DND-41 (cell line): ENCODE measurements at regions not wholly inside any gene's neighbourhood (a gene's known extent, or its start where the extent isn't known, plus 50 kb on each side); places are given as distances from the start of the nearest gene placed in this dataset.

ENCODE experiments used
- ATAC-seq: fragments of 200-7000 bp; cut with Tn5 transposase; 3 replicates; pipeline ENCODE4 v1.9.1; 2021; ENCODE audit warnings: low read depth; ENCODE audit not compliant: insufficient read depth
- DNase-seq: peaks from one replicate; pipeline ENCODE4 v3.0.0-alpha.2; 2020
- H2AFZ ChIP-seq: 2 replicates; pipeline ENCODE4 v1.6.0; 2012; ENCODE audit warnings: low read depth, low read length
- H3K27ac ChIP-seq: 2 replicates; pipeline ENCODE4 v1.5.1; 2012; ENCODE audit warnings: low read length, inconsistent platforms
- H3K27me3 ChIP-seq: fragments of 200-600 bp; sonication (generic); 2 replicates; pipeline ENCODE4 v1.6.0; 2012; ENCODE audit warnings: low read length, mild to moderate bottlenecking, inconsistent platforms; ENCODE audit not compliant: insufficient read depth, poor library complexity
- H3K36me3 ChIP-seq: 2 replicates; pipeline ENCODE4 v1.5.1; 2012; ENCODE audit warnings: low read length, inconsistent platforms; ENCODE audit not compliant: insufficient read depth
- H3K4me1 ChIP-seq: 2 replicates; pipeline ENCODE4 v1.5.1; 2012; ENCODE audit warnings: mild to moderate bottlenecking, low read length; ENCODE audit not compliant: insufficient read depth
- H3K4me2 ChIP-seq: 2 replicates; pipeline ENCODE4 v1.6.0; 2012; ENCODE audit warnings: mild to moderate bottlenecking, moderate library complexity, low read length, inconsistent platforms; ENCODE audit not compliant: insufficient read depth
- H3K4me3 ChIP-seq, 2 experiments: fragments of 200-600 bp in 1 of 2; shearing (Covaris generic) in 1 of 2; 2 replicates each; pipeline ENCODE4 v1.5.1; 2012 to 2016; ENCODE audit warnings: inconsistent platforms in 2 of 2, low read length in 2 of 2, mild to moderate bottlenecking in 2 of 2, low read depth in 1 of 2, moderate library complexity in 1 of 2
- H3K79me2 ChIP-seq: 2 replicates; pipeline ENCODE4 v1.6.0; 2012; ENCODE audit warnings: low read length, inconsistent platforms; ENCODE audit not compliant: insufficient read depth
- H3K9ac ChIP-seq: 2 replicates; pipeline ENCODE4 v1.6.0; 2012; ENCODE audit warnings: low read depth, mild to moderate bottlenecking, inconsistent platforms, low read length, moderate library complexity
- H3K9me3 ChIP-seq: 2 replicates; pipeline ENCODE4 v1.5.1; 2012; ENCODE audit warnings: low read length, moderate library complexity, mild to moderate bottlenecking, inconsistent platforms; ENCODE audit not compliant: insufficient read depth, severe bottlenecking
- H4K20me1 ChIP-seq: 2 replicates; pipeline ENCODE4 v1.6.0; 2012; ENCODE audit warnings: low read length; ENCODE audit not compliant: insufficient read depth
- EZH2 ChIP-seq: IDR thresholded peaks from 3 replicates; pipeline ENCODE4 v1.6.1; 2012; ENCODE audit warnings: borderline replicate concordance, low read depth, mild to moderate bottlenecking, moderate library complexity, low read length, inconsistent platforms; ENCODE audit not compliant: severe bottlenecking
- TF ChIP-seq, protein P1 (sequence below): IDR thresholded peaks from 2 replicates; pipeline ENCODE4 v1.5.1; 2012; ENCODE audit warnings: borderline replicate concordance, low read length, moderate library complexity, mild to moderate bottlenecking; ENCODE audit not compliant: poor library complexity, severe bottlenecking; ENCODE audit errors: extremely low read depth

DNA sequence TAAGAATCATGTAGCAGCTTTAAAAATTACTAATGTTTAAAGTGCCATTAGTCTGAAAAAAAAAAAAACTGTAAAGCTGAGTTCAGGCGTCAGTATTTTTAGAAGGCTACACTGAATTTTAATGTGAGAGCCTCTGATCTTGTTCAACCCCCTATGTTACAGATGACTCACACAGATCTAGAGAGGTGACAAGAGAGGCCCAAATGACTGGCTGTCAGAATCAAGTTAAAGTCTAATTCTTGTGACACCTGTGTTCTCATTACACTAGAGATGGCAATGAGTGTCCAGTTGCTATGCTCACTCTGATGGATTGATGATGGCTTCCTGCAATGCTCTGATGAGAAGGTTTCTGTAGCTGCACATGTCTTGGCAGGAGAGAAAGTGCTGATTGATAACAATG, 203.5 kb upstream of the OBI1 start:
- Histone ChIP-seq H3K36me3 (no peaks in the 10 kb centered on the region), H2AFZ (no peak overlapping the region), H3K4me2 (no peak overlapping the region), H3K79me2 (no peaks in the 10 kb centered on the region), H3K9ac (no peak overlapping the region), H3K9me3 (no peaks in the 10 kb centered on the region), H3K4me1 (no peaks in the 10 kb centered on the region), H3K4me3 (no peak overlapping the region), H4K20me1 (no peaks in the 10 kb centered on the region), H3K27ac (no peak overlapping the region), H3K27me3 (peaks cover 3% of the 10 kb centered on the region)
- ATAC-seq (no peak), DNase-seq (no peak)
- TF ChIP-seq, protein P1, sequence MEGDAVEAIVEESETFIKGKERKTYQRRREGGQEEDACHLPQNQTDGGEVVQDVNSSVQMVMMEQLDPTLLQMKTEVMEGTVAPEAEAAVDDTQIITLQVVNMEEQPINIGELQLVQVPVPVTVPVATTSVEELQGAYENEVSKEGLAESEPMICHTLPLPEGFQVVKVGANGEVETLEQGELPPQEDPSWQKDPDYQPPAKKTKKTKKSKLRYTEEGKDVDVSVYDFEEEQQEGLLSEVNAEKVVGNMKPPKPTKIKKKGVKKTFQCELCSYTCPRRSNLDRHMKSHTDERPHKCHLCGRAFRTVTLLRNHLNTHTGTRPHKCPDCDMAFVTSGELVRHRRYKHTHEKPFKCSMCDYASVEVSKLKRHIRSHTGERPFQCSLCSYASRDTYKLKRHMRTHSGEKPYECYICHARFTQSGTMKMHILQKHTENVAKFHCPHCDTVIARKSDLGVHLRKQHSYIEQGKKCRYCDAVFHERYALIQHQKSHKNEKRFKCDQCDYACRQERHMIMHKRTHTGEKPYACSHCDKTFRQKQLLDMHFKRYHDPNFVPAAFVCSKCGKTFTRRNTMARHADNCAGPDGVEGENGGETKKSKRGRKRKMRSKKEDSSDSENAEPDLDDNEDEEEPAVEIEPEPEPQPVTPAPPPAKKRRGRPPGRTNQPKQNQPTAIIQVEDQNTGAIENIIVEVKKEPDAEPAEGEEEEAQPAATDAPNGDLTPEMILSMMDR, result no peak
- TF ChIP-seq EZH2, result no peak

DNA sequence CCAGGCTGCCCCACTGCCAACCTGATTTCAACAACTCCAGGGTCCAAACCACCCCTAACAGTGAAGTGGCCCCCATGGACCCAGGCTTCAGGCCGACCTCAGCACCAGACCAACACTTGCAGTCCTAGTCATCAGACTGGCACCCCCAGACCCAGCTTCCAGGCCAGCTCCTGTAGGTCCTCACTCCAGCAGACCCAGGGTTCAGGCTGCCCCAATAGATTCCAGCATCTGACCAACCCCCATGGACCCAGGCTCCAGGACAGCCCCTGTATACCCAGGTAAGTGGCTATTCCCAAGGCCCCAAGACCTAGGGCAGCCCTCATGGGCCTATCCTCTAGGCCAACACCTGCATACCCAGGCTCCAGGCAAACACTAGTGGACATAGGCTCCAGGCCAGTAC, 193.8 kb upstream of the OBI1 start:
- H3K4me3 ChIP-seq, result no peak overlapping the region
- no peaks in the 10 kb centered on the region for H3K36me3 ChIP-seq
- TF ChIP-seq, protein P1, result no peak
- no peak for TF ChIP-seq EZH2
- H3K4me2 ChIP-seq, result no peak overlapping the region
- ATAC-seq (no peak), DNase-seq (no peak)
- no peaks in the 10 kb centered on the region for H3K79me2 ChIP-seq
- no peak overlapping the region for H3K27ac ChIP-seq
- H4K20me1 ChIP-seq, result no peaks in the 10 kb centered on the region
- no peaks in the 10 kb centered on the region for H3K27me3 ChIP-seq
- no peaks in the 10 kb centered on the region for H3K4me1 ChIP-seq
- H2AFZ ChIP-seq, result no peak overlapping the region
- H3K9ac ChIP-seq, result no peak overlapping the region
- no peaks in the 10 kb centered on the region for H3K9me3 ChIP-seq

DNA sequence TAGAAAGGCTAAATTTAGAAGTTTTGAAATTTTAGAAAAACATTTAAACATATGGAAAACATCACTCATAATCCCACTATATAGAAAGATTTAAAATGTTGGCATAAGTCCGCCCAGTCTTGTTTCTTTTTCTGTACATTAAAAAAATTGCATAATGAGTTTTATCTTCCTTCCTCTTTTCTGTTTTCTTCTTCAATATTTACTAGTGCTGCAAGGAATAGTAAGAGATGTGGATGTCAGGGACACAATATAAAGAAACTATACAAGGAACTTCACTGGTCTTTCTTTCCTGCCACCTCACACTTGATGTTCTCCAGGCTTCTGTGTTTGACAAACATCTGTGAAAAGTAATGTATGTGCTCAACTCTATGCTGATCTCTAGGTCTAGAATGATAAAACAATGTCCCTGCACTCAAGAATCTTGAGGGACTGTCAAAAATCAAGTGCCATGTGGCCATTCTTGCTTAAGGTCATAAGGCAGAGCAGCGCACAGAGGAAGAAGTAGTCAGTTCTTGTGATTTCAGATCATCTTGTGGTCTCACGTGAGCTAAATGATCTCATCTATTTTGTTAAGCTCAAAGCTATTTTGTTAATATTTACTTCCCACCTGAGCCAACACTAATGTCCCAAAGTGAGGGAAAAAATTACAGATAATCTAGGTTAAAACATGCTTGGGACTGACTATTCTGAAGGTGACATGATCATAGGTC, 186.9 kb upstream of the OBI1 start:
- no peaks in the 10 kb centered on the region for H3K79me2 ChIP-seq
- H3K4me2 ChIP-seq, result no peak overlapping the region
- H3K9me3 ChIP-seq, result no peaks in the 10 kb centered on the region
- ATAC-seq (no peak), DNase-seq (no peak)
- no peak for TF ChIP-seq EZH2
- H3K9ac ChIP-seq, result no peak overlapping the region
- H3K27ac ChIP-seq, result no peak overlapping the region
- no peak overlapping the region for H2AFZ ChIP-seq
- H3K27me3 ChIP-seq, result peaks cover 2% of the 10 kb centered on the region
- no peaks in the 10 kb centered on the region for H4K20me1 ChIP-seq
- no peak overlapping the region for H3K4me3 ChIP-seq
- no peaks in the 10 kb centered on the region for H3K36me3 ChIP-seq
- no peaks in the 10 kb centered on the region for H3K4me1 ChIP-seq

DNA sequence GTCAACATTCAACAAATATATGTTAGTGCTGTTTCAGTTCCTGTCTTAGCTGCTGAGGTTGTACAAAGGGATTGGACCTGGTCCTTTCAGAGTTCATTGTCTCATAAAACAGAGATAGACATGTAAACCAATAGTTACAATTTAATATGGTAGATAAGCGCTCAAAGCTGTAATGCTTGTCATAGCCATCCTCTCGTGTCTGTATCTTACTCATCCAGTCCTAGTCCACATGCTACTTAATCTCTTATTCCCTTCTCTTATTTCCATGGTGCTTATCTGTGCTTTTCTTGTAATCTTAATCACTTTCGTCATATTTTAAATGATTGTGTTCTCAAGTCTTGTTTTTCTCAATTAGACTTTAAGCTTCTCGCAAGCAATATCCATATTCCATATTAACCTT, 185.2 kb upstream of the OBI1 start:
- no peak overlapping the region for H3K9ac ChIP-seq
- no peak for TF ChIP-seq EZH2
- TF ChIP-seq, protein P1, result no peak
- ATAC-seq (no peak), DNase-seq (no peak)
- H2AFZ ChIP-seq, result no peak overlapping the region
- no peak overlapping the region for H3K4me2 ChIP-seq
- H3K4me1 ChIP-seq, result no peaks in the 10 kb centered on the region
- H4K20me1 ChIP-seq, result no peaks in the 10 kb centered on the region
- H3K4me3 ChIP-seq, result no peak overlapping the region
- no peak overlapping the region for H3K27ac ChIP-seq
- H3K9me3 ChIP-seq, result no peaks in the 10 kb centered on the region
- H3K27me3 ChIP-seq, result peaks cover 2% of the 10 kb centered on the region
- H3K79me2 ChIP-seq, result no peaks in the 10 kb centered on the region
- H3K36me3 ChIP-seq, result no peaks in the 10 kb centered on the region
